GM21528 (cell line): ENCODE measurements at regions not wholly inside any gene's neighbourhood (a gene's known extent, or its start where the extent isn't known, plus 50 kb on each side); places are given as distances from the start of the nearest gene placed in this dataset.
"Not testable (repeated sequence)": the region's sequence is repeated elsewhere in the genome, so short reads cannot be mapped to it uniquely, and the experiment has no call there.

Experiments
- ATAC-seq: cut with Tn5 transposase; IDR thresholded peaks from one replicate; pipeline ENCODE4 v1.9.1; 2021; ENCODE audit warnings: mild to moderate bottlenecking, moderate library complexity; ENCODE audit not compliant: unreplicated experiment, low FRiP score

GRCh38 chr1:206256935-206257334, 53.6 kb downstream of the SRGAP2 start:
- peak; percentile 90 for ATAC-seq

- not testable (repeated sequence) for ATAC-seq
These were observed 58.1 kb downstream of the SRGAP2 start for GRCh38 chr1:206261473-206261872.

GRCh38 chr1:206262424-206262823, 59.1 kb downstream of the SRGAP2 start:
- ATAC-seq: not testable (repeated sequence)

GRCh38 chr1:206264916-206265315, 61.6 kb downstream of the SRGAP2 start:
- ATAC-seq: not testable (repeated sequence)

- ATAC-seq: not testable (repeated sequence)
These were observed 67.8 kb downstream of the SRGAP2 start for GRCh38 chr1:206271153-206271552.

GRCh38 chr1:206273104-206273503, 69.8 kb downstream of the SRGAP2 start:
- ATAC-seq: not testable (repeated sequence)

GRCh38 chr1:206276143-206276542, 72.8 kb downstream of the SRGAP2 start:
- ATAC-seq: not testable (repeated sequence)

- ATAC-seq: not testable (repeated sequence)
These were observed 75.3 kb downstream of the SRGAP2 start for GRCh38 chr1:206278683-206279082.

GRCh38 chr1:206280683-206281082, 77.3 kb downstream of the SRGAP2 start:
- not testable (repeated sequence) for ATAC-seq

GRCh38 chr1:206281912-206282654, 78.7 kb downstream of the SRGAP2 start:
- peak; percentile 76 for ATAC-seq

- ATAC-seq: not testable (repeated sequence)
These were observed 82.0 kb downstream of the SRGAP2 start for GRCh38 chr1:206285024-206285960.

GRCh38 chr1:206287759-206288158, 84.4 kb downstream of the SRGAP2 start:
- not testable (repeated sequence) for ATAC-seq

GRCh38 chr1:206288453-206288852, 85.1 kb downstream of the SRGAP2 start:
- ATAC-seq: not testable (repeated sequence)

GRCh38 chr1:206297145-206298031, 94.0 kb downstream of the SRGAP2 start:
- ATAC-seq: not testable (repeated sequence)

- ATAC-seq: not testable (repeated sequence)
These were observed 94.7 kb downstream of the SRGAP2 start for GRCh38 chr1:206298032-206298392.

GRCh38 chr1:206299181-206299791, 95.9 kb downstream of the SRGAP2 start:
- ATAC-seq: not testable (repeated sequence)

GRCh38 chr1:206299942-206300341, 96.6 kb downstream of the SRGAP2 start:
- ATAC-seq: not testable (repeated sequence)

- ATAC-seq: not testable (repeated sequence)
These were observed 98.7 kb downstream of the SRGAP2 start for GRCh38 chr1:206302056-206302455.

GRCh38 chr1:206307442-206307841, 104.1 kb downstream of the SRGAP2 start:
- ATAC-seq: not testable (repeated sequence)

GRCh38 chr1:206310948-206311347, 107.6 kb downstream of the SRGAP2 start:
- ATAC-seq: not testable (repeated sequence)
